ENCODE measurements at regions not wholly inside any gene's neighbourhood (a gene's known extent, or its start where the extent isn't known, plus 50 kb on each side); places are given as distances from the start of the nearest gene placed in this dataset.

- in situ Hi-C loops (cut with HindIII; ENCODE audit: low sequenced_read_pairs) = loop anchor here (5.0 kb wide), 1 partner anchor 48 kb away; no protein-coding TSS in a partner anchor
Observed at GRCh38 chr15:39345176-39345575, 235.7 kb upstream of the THBS1 start.

- in situ Hi-C loops (cut with HindIII; ENCODE audit: low sequenced_read_pairs) = loop anchor here (5.0 kb wide), 1 partner anchor 50 kb away; no protein-coding TSS in a partner anchor
Observed at GRCh38 chr15:39347453-39347852, 233.4 kb upstream of the THBS1 start.

- in situ Hi-C loops (cut with HindIII; ENCODE audit: low sequenced_read_pairs) = no loop called here
Observed at GRCh38 chr15:39350785-39351184, 230.1 kb upstream of the THBS1 start.

- in situ Hi-C loops (cut with HindIII; ENCODE audit: low sequenced_read_pairs) = no loop called here
Observed at GRCh38 chr15:39354189-39354588, 226.7 kb upstream of the THBS1 start.

- in situ Hi-C loops (cut with HindIII; ENCODE audit: low sequenced_read_pairs) = no loop called here
Observed at GRCh38 chr15:39357480-39358268, 223.2 kb upstream of the THBS1 start.

GRCh38 chr15:39358441-39359041 lies 222.3 kb upstream of the THBS1 start:
- in situ Hi-C loops (cut with HindIII; ENCODE audit: low sequenced_read_pairs) = no loop called here

- in situ Hi-C loops (cut with HindIII; ENCODE audit: low sequenced_read_pairs) = loop anchor here (10.0 kb wide), 1 partner anchor 215 kb away; no protein-coding TSS in a partner anchor
Observed at GRCh38 chr15:39359771-39360170, 221.1 kb upstream of the THBS1 start.

GRCh38 chr15:39360452-39360851 lies 220.4 kb upstream of the THBS1 start:
- in situ Hi-C loops (cut with HindIII; ENCODE audit: low sequenced_read_pairs) = loop anchor here (10.0 kb wide), 1 partner anchor 214 kb away; no protein-coding TSS in a partner anchor

GRCh38 chr15:39361497-39361896 lies 219.4 kb upstream of the THBS1 start:
- in situ Hi-C loops (cut with HindIII; ENCODE audit: low sequenced_read_pairs) = loop anchor here (10.0 kb wide), 1 partner anchor 213 kb away; no protein-coding TSS in a partner anchor

GRCh38 chr15:39362821-39363561 lies 217.9 kb upstream of the THBS1 start:
- in situ Hi-C loops (cut with HindIII; ENCODE audit: low sequenced_read_pairs) = loop anchor here (10.0 kb wide), 1 partner anchor 212 kb away; no protein-coding TSS in a partner anchor

- in situ Hi-C loops (cut with HindIII; ENCODE audit: low sequenced_read_pairs) = loop anchor here (10.0 kb wide), 1 partner anchor 211 kb away; no protein-coding TSS in a partner anchor
Observed at GRCh38 chr15:39363761-39364586, 216.9 kb upstream of the THBS1 start.

GRCh38 chr15:39364721-39365120 lies 216.2 kb upstream of the THBS1 start:
- in situ Hi-C loops (cut with HindIII; ENCODE audit: low sequenced_read_pairs) = loop anchor here (10.0 kb wide), 1 partner anchor 210 kb away; no protein-coding TSS in a partner anchor

GRCh38 chr15:39365161-39365560 lies 215.7 kb upstream of the THBS1 start:
- in situ Hi-C loops (cut with HindIII; ENCODE audit: low sequenced_read_pairs) = loop anchor here (10.0 kb wide), 1 partner anchor 210 kb away; no protein-coding TSS in a partner anchor

- in situ Hi-C loops (cut with HindIII; ENCODE audit: low sequenced_read_pairs) = loop anchor here (10.0 kb wide), 1 partner anchor 209 kb away; no protein-coding TSS in a partner anchor
Observed at GRCh38 chr15:39365873-39366272, 215.0 kb upstream of the THBS1 start.

GRCh38 chr15:39367596-39367995 lies 213.3 kb upstream of the THBS1 start:
- in situ Hi-C loops (cut with HindIII; ENCODE audit: low sequenced_read_pairs) = loop anchor here (10.0 kb wide), 1 partner anchor 207 kb away; no protein-coding TSS in a partner anchor

GRCh38 chr15:39369768-39370167 lies 211.1 kb upstream of the THBS1 start:
- in situ Hi-C loops (cut with HindIII; ENCODE audit: low sequenced_read_pairs) = loop anchor here (10.0 kb wide), 1 partner anchor 205 kb away; no protein-coding TSS in a partner anchor

GRCh38 chr15:39376371-39376909 lies 204.4 kb upstream of the THBS1 start:
- in situ Hi-C loops (cut with HindIII; ENCODE audit: low sequenced_read_pairs) = no loop called here

- in situ Hi-C loops (cut with HindIII; ENCODE audit: low sequenced_read_pairs) = no loop called here
Observed at GRCh38 chr15:39381517-39381916, 199.4 kb upstream of the THBS1 start.

GRCh38 chr15:39388118-39388517 lies 192.8 kb upstream of the THBS1 start:
- in situ Hi-C loops (cut with HindIII; ENCODE audit: low sequenced_read_pairs) = no loop called here

- in situ Hi-C loops (cut with HindIII; ENCODE audit: low sequenced_read_pairs) = no loop called here
Observed at GRCh38 chr15:39391230-39391629, 189.6 kb upstream of the THBS1 start.

All from endothelial cell of hepatic sinusoid (primary cell).